ENCODE measurements at regions not wholly inside any gene's neighbourhood (a gene's known extent, or its start where the extent isn't known, plus 50 kb on each side); places are given as distances from the start of the nearest gene placed in this dataset.

DNA sequence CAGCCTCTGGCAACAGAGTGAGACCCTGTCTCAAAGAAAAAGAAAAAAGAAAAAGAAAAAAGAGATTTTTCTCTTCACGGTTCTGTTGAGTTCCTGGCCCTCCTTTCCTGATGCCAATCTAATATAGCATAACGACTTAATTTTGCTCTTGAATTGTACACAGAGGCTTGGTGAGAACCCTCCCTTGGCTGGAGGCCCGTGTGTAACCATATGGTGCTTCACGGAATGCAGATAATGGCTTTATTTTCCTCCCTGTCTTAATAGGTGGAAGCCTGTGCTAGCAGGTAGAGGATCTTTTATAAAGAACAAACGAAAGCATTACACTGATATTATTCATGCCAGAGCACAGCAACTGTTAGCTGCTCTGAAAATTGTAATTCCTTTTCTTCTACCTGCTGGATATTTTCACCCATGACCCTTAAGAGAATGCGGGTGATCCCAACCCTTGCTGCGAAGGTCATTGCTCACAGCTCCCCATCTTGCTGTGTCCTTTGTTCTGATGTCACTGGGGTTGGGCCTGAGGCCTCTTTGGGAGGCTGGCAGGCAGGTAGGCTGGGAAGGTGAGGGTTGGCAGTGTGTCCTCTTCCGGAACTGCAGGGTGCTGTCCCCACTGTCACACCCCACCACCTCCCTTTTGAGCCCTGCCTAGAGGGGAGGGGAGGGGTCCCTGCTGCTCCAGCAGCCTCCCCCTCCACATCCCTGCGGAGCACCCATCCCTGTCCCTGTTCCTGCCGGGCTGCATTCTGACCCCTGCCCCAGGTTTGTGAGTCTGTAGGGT lies 83.8 kb upstream of the STOX2 start:
- Histone ChIP-seq H3K4me2 (ENCODE audit: insufficient read depth, low read length) (no peak overlapping the region), H3K9ac (replicated peaks; ENCODE audit: extremely low read depth, insufficient read depth, low read length) (no peak overlapping the region), H2AFZ (ENCODE audit: low read depth, low read length) (no peak overlapping the region), H3K27ac (ENCODE audit: insufficient read depth, low read depth, low read length) (no peak overlapping the region), H3K36me3 (ENCODE audit: control insufficient read depth in 2 of 2, extremely low read depth in 1 of 2, insufficient read depth in 2 of 2, low read length in 2 of 2) (no peaks in the 10 kb centered on the region), H3K79me2 (ENCODE audit: control insufficient read depth, insufficient read depth, low read length) (no peaks in the 10 kb centered on the region), H3K4me3 (replicated peaks in 1 of 3; ENCODE audit: insufficient read depth in 1 of 3, low read depth in 1 of 3, low read length in 3 of 3) (no peak overlapping the region), H3K27me3 (ENCODE audit: control insufficient read depth in 2 of 2, insufficient read depth in 2 of 2, low read length in 2 of 2) (no peaks in the 10 kb centered on the region), H3K4me1 (ENCODE audit: control insufficient read depth, extremely low read depth, insufficient read depth, low read length) (no peaks in the 10 kb centered on the region), H3K9me3 (replicated peaks; ENCODE audit: control insufficient read depth, insufficient read depth, low read length) (no peaks in the 10 kb centered on the region), H4K20me1 (replicated peaks; ENCODE audit: control insufficient read depth, extremely low read depth, insufficient read depth, low read length) (no peaks in the 10 kb centered on the region), H3K9me1 (replicated peaks; ENCODE audit: control insufficient read depth, extremely low read depth, insufficient read depth, low read length) (no peaks in the 10 kb centered on the region)
- DNase-seq (ENCODE audit: low read depth, low spot score) (no peak), FAIRE-seq (no peak)
- ChIA-PET POLR2A (no interaction called here), CTCF (no interaction called here)
- dilution Hi-C loops (cut with MboI; ENCODE audit: extremely low pct_ligation_motif_present, low sequenced_read_pairs) (no loop called here), intact Hi-C loops (cut with micrococcal nuclease) (no loop called here)
- no peak for TF ChIP-seq EZH2 (IDR thresholded peaks at IDR 0.05; ENCODE audit: borderline replicate concordance, low read depth, low read length, severe bottlenecking)
- TF ChIP-seq, protein P1, sequence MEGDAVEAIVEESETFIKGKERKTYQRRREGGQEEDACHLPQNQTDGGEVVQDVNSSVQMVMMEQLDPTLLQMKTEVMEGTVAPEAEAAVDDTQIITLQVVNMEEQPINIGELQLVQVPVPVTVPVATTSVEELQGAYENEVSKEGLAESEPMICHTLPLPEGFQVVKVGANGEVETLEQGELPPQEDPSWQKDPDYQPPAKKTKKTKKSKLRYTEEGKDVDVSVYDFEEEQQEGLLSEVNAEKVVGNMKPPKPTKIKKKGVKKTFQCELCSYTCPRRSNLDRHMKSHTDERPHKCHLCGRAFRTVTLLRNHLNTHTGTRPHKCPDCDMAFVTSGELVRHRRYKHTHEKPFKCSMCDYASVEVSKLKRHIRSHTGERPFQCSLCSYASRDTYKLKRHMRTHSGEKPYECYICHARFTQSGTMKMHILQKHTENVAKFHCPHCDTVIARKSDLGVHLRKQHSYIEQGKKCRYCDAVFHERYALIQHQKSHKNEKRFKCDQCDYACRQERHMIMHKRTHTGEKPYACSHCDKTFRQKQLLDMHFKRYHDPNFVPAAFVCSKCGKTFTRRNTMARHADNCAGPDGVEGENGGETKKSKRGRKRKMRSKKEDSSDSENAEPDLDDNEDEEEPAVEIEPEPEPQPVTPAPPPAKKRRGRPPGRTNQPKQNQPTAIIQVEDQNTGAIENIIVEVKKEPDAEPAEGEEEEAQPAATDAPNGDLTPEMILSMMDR (IDR thresholded peaks at IDR 0.05; ENCODE audit: extremely low read depth in 1 of 2, insufficient read depth in 1 of 2, low read depth in 1 of 2, low read length in 2 of 2), result no peak
- no peak for TF ChIP-seq FOS (IDR thresholded peaks at IDR 0.05; ENCODE audit: borderline replicate concordance, insufficient read depth, low read length)
- TF ChIP-seq GATA2 (IDR thresholded peaks at IDR 0.05; ENCODE audit: insufficient read depth, insufficient read length, low read depth, low read length), result no peak
- BruUV-seq (replicated peaks), result no TSS peak

DNA sequence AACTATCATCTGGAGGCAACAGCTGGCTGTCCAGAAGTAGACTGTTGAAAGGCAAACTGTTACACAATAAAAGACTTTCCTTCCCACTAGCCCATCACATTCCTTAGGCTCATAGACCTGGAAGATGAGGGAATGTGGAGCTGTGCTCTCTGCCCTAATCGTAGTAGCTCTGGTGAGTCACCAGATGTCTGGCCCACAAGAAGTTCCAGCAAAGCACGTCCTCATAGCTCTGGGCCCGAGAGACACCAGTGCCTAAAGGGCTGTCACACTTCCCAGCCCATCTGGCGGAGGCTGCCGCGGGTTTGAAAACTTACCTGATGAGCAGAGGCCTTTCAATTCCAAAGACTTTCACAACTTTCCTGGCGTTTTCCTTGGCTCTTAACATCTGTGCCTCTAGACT lies 81.7 kb upstream of the STOX2 start:
- Histone ChIP-seq H3K36me3 (ENCODE audit: control insufficient read depth in 2 of 2, extremely low read depth in 1 of 2, insufficient read depth in 2 of 2, low read length in 2 of 2) (no peaks in the 10 kb centered on the region), H3K4me2 (ENCODE audit: insufficient read depth, low read length) (no peak overlapping the region), H3K4me1 (ENCODE audit: control insufficient read depth, extremely low read depth, insufficient read depth, low read length) (no peaks in the 10 kb centered on the region), H3K9ac (replicated peaks; ENCODE audit: extremely low read depth, insufficient read depth, low read length) (no peak overlapping the region), H4K20me1 (replicated peaks; ENCODE audit: control insufficient read depth, extremely low read depth, insufficient read depth, low read length) (no peaks in the 10 kb centered on the region), H3K27ac (ENCODE audit: insufficient read depth, low read depth, low read length) (no peak overlapping the region), H3K9me3 (replicated peaks; ENCODE audit: control insufficient read depth, insufficient read depth, low read length) (no peaks in the 10 kb centered on the region), H3K79me2 (ENCODE audit: control insufficient read depth, insufficient read depth, low read length) (no peaks in the 10 kb centered on the region), H3K4me3 (replicated peaks in 1 of 3; ENCODE audit: insufficient read depth in 1 of 3, low read depth in 1 of 3, low read length in 3 of 3) (no peak overlapping the region), H3K27me3 (ENCODE audit: control insufficient read depth in 2 of 2, insufficient read depth in 2 of 2, low read length in 2 of 2) (no peaks in the 10 kb centered on the region), H3K9me1 (replicated peaks; ENCODE audit: control insufficient read depth, extremely low read depth, insufficient read depth, low read length) (no peaks in the 10 kb centered on the region), H2AFZ (ENCODE audit: low read depth, low read length) (no peak overlapping the region)
- TF ChIP-seq POLR2A (IDR thresholded peaks at IDR 0.05; ENCODE audit: low read depth, low read length) (no peak), FOS (IDR thresholded peaks at IDR 0.05; ENCODE audit: borderline replicate concordance, insufficient read depth, low read length) (no peak), MYC (IDR thresholded peaks at IDR 0.05; ENCODE audit: low read depth, low read length) (no peak), POLR2AphosphoS5 (IDR thresholded peaks at IDR 0.05; ENCODE audit: insufficient read depth, low read depth, low read length) (no peak), EZH2 (IDR thresholded peaks at IDR 0.05; ENCODE audit: borderline replicate concordance, low read depth, low read length, severe bottlenecking) (no peak), JUN (IDR thresholded peaks at IDR 0.05; ENCODE audit: borderline replicate concordance, insufficient read depth, insufficient read length, low read depth) (no peak), GATA2 (IDR thresholded peaks at IDR 0.05; ENCODE audit: insufficient read depth, insufficient read length, low read depth, low read length) (no peak)
- TF ChIP-seq, protein P1 (IDR thresholded peaks at IDR 0.05; ENCODE audit: extremely low read depth in 1 of 2, insufficient read depth in 1 of 2, low read depth in 1 of 2, low read length in 2 of 2), result no peak
- TF ChIP-seq, protein P2, sequence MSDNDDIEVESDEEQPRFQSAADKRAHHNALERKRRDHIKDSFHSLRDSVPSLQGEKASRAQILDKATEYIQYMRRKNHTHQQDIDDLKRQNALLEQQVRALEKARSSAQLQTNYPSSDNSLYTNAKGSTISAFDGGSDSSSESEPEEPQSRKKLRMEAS (IDR thresholded peaks at IDR 0.05; ENCODE audit: insufficient read depth, insufficient read length), result no peak
- FAIRE-seq (no peak), DNase-seq (ENCODE audit: low read depth, low spot score) (no peak)
- ChIA-PET POLR2A (no interaction called here), CTCF (interaction anchor here (1.1 kb wide), 1 partner anchor 18 kb away, joined by 4 read pairs; no protein-coding TSS in a partner anchor)
- BruUV-seq (replicated peaks), result no TSS peak
- dilution Hi-C loops (cut with MboI; ENCODE audit: extremely low pct_ligation_motif_present, low sequenced_read_pairs), result no loop called here
- intact Hi-C loops (cut with micrococcal nuclease), result no loop called here
